Stimulated activated CD8-positive, alpha-beta memory T cell treated with anti-CD3 and anti-CD28 coated beads, Interleukin-7, amount 100 ng/mL, for 1 hour (primary cell): ENCODE measurements at regions not wholly inside any gene's neighbourhood (a gene's known extent, or its start where the extent isn't known, plus 50 kb on each side); places are given as distances from the start of the nearest gene placed in this dataset.

ENCODE experiments used
- DNase-seq, 2 donors: peaks; one replicate each; pipeline ENCODE4 v3.0.0-alpha.2; 2020; ENCODE audit warnings: low read depth in 2 of 2

DNA sequence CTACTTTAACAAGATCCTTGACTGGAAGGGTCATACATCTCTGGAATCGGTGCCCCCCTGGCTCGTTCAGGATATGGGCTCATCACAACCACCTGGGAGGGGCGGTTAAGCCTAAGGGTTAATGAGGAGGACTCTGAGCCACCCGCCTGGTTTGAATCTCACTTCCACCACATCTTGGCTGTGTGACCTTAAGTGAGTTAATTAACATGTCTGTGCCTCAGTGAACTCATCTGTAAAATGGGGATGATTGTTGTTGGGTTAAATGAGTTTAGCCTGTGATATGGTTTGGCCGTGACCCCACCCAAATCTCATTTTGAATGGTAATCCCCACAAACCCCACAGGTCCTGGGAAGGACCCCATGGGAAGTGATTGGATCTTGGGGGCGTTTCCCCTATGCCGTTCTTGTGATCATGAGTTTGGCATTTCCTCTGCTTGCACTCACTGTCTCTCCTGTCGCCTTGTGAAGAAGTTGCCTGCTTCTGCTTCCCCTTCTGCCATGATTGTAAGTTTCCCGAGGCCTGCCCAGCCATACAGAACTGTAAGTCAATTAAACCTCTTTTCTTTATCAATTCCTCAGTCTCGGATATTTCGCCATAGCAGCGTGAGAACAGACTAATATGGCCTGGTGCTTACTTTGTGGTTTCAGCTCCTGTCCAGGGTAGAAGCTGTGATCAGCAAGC lies 214.0 kb upstream of the CIBAR2 start:
- DNase-seq, result no peak

DNA sequence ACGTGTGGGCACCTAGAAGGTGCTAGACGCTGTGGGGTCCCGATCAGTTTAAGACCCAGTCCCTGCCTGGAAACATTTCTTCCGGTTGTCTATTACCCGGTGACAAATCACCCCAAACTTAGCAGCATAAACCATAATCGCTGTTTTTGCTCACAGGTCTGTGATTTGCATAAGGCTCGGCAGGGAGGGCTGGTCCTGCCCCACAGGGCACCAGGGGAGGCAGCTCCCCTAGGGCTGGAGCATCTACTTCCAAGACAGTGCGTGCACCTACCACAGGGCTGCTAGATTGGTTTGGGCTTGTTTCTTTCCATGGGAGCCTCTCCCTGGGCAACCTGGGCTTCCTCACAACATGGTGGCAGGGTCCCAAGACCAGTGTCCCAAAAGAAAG lies 214.5 kb upstream of the CIBAR2 start:
- DNase-seq, result no peak

DNA sequence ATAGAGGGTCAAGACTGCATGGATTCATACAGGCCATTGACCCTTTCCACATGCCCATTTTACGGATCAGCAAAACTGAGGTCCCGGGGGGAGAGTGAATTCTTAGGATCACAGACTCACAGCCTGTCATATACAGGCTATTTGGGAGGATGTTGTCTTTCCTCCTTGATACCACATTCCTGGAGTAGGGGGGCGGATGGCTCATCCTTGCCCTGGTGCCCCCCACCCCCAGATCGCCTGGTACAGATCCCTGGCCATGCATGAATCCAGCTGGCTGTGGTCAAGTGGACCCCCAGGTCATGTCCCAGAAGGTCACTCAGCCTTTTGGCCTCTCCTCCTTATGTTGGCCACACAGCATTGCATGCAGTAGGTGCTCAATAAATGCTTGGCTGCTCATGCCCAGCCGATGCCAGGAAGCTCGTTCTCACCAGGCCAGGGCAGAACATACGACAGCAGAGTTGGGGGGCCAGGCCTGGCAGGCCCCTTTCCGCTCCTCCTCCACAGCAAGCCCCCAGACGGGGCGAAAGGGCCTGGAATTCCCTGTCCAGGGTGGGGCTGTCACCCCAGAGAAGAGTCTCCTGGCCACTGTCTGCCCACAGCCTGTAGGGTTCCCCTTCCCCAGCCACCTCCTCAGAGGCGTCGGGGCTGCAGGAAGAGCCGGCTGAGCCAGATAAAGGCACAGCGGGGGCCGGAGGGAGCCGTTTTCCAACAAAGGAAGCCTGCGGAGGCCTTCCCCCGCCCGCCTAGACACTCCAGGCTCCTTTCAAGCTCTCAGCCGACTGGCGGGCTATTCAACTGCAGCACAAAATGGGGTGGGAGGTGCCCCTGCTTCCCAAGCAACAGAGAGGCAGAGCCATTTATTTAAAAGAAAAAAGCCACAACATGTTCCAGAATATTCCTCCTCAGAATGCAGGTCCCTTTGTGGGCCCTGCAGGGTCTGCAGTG lies 215.7 kb upstream of the CIBAR2 start:
- no peak for DNase-seq

DNA sequence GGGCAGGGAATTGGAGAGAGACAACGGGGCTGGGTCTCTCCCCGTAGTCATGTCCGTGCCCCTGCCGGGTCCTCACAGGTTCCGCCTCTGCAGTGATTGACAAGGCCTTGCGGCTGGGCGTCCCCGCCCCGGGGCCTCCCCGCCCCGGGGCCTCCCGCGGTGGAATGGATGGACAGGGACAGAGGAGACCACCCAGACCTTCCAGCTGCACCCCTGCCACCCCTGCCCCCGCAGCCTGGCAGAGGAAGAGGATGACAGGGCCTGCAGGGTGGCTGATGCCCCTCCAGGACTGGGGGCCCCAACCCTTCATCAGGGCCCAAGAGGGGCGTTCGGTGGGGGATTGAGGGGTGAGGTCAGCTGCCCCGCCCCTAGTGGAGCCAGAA lies 216.4 kb upstream of the CIBAR2 start:
- no peak for DNase-seq

DNA sequence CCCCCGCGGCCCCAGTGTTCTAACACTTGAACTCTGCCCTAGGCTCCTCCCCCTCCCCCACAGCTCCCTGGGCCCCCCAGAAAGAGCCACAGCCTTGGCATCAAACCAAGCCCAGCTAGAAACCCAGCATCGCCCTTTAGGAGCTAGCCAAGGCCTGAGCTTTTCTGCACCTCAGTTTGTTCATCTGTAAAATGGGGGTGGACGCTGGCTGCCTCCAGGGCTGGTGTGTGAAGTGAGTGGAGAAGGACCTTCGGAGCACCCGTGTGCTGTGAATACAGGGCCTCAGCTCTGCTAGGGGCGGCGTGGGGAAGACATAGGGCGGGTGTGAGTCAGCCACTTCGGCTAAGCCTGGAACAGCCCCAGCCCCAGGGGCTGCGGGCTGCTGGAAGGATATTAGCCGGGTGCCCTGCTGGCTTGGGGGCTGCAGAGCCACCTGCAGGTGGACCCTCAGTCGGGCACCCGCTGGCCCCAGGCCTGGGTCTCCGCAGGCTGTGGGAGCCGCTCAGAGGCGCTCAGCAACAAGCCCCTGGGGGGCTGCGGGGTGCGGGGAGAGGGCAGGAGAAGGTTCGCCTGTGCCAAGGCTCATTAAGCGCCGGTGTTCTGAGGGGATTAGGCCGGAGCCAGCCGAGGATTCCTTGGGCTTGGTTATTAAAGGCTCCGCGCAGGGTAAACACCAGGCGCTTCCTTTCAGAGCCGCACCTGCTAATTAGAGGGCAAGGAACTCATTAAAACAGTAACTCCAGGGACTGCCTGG lies 217.0 kb upstream of the CIBAR2 start:
- DNase-seq, result no peak

DNA sequence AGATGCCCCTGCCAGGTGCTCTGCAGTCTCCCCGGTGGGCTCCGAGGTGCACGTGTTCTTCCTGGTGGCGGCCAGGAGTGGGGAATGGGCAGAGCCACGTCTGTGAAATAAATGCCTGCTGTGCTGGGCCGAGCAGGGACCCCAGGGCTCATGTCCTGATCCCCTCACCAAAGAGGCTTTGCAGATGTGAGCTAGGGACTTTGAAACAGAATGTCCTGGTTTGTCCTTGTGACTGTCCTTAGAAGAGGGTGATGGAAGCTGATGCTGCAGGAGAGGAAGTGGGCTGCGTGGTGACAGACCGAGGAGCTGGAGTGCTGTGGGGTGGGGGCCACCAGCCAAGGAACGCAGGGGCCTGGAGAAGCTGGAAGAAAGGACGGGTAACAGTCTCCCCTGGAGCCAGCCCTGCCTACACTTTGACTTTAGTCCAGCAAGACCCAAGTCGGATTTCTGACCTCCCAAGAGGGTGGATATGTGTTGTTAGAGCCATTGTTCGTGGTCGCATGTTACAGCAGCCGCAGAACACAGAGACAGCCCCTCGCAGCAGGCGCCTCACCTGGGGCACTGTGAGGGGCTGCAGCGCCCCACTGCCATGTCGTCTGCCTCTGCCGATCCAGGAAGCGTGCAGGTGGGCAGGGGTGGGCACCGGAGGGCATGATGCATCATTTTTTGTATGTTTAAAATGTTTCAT lies 217.9 kb upstream of the CIBAR2 start:
- DNase-seq, result no peak

DNA sequence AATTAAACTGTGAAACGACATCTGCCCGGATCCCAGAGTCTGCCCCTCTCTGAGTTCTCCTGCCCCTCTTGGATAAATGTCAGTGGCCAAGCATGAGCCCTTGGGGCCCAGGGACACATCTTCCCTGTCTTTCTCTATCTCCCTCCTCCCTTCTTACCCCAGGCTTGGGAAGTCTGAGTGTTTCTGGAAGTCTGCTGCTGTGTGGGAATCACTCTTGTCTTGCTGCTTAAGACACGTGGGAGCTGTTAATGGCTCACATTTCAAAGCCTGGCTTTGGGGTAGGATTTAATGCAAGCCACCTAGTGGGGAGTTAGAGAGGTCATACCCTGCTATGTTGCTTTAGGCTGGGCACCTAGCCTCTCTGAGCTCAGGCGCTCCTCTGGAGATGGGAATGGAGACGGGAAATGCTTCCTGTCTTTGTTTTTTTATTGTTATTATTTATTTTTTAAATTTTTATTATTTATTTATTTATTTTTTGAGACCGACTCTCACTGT lies 218.5 kb upstream of the CIBAR2 start:
- no peak for DNase-seq

DNA sequence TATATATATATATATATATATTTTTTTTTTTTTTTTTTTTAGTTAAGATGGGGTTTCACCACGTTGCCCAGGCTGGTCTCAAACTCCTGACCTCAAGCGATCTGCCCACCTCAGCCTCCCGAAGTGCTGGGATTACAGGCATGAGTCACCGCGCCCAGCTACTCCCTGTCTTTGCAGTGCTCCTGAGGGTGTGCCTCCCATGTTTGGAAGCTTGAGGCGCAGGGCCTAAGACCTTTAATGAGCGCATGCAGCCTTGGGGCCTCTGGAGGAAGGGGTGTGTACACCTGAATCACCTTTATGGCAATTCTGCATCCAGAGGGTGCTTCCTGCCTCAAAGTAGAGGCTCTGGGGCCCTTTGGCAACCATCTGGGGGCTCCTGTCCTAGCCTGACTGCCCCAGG lies 219.4 kb upstream of the CIBAR2 start:
- DNase-seq, result no peak

DNA sequence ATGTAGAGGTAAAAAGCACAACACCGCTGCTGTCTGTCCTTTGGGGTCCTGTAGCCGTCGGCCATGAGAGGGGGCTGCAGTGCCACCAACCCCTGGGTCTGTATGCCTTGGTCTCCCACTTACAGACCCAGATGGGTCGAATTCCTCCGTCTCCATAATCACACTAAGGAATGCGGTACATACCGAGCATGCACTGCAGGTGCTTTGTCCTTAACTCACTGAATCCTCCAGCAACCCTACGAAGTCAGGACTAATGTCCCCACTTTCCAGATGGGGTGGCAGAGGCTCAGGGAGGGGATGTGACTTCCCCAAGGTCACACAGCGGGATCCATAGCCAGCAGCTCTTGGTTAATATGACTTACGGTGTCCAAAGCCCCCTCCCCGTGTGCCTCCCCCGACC lies 219.9 kb upstream of the CIBAR2 start:
- DNase-seq, result no peak

DNA sequence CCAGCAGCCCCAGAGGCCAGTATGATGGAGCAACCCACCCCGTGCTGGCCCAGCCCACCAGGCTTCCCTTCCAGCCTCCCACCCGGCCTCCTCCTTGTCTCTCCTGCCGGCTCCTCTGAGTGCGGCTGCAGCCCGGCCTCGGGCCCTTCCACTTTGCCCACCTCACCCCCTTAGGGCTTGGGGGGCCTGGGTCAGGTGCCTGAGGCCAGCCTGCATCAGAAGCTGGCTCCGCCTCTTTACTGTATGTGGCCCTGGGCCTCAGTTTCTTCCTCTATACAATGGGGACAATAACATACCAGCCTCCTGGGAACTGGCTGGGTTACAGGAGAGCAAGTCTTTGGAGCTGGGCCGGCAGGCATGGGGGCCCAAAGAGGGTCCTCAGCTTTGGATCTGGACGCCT lies 221.1 kb upstream of the CIBAR2 start:
- DNase-seq, result no peak

DNA sequence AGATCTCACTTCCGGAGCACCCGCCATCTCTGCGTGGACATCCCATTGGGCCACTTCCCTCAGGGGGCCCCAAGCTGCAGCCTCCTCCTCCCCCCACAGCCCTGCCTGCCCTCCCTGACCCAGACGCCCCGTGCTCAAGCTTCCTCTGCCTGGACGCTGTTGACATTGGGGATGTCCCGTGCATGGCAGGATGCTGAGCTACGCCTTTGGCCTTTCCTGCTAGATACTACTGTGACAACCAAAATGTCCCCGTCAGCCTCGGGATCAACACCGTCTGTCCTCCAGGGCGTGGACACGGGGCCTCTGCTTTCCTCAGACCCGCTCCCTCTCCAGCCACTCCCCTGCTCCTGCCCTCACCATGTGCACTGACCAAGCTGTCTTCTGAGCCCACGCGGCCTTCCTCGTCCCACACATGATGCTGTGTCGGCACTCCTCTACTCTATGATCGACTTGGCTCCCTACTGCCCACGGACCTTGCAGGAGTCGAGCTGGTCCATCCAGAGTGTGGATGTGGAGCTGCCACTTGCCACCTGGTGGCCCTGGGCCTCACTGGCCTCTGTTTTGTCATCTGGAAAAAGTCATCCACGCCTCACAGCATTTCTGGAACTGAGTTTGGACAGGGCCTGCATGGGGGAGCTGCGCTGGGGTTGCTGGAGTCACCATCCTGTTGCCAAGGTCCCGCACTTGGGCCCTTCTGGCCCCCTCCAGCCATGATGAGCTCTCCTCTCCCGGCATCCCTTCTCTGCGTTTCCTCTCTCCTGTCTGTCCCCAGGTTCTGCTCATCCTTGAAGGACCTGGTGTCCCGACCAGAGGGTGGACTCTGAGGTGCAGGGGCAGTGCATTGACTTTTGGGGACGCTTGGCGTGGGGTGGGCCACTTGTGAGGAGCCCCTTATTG lies 221.7 kb upstream of the CIBAR2 start:
- DNase-seq, result no peak

DNA sequence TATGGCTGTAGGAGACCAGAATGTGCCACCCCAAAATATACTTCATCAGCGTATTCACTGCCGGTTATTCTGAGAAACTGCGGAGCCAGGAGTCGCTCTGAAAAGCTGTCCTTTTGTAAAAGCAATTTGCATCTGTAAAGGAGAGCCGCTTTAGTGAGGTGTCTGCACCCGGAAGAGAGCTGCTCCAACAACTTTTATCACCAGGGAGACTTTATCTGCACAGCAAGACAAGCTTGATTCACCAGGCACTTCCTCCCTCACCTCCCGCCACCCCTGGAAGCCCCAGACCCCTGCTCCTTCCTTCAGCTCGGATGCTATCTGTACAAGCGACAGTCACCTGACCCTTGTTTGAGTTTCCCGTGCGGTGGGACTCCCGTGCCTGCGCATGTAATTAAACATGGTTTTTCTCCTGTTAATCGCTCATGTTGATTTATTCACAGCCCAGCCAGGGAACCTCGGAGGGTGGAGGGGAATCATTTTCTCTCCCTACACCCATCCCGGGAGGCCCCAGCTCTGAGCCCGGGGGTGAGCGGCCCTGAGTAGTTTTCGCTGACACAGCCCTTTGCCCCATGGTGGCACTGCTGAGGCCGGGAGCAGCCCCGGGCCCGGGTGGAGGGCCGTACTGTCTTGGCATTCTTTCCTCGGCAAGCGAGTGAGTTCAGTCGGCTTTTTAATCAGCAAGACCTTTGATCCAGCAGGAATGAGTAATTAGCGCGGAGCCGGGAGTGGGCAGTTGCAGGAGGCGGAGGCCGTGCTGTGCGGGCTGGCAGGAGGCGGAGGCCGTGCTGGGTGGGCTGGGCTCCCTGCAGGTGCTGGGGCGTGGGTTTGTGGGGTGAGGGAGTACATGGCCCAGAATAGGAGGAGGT lies 222.7 kb upstream of the CIBAR2 start:
- DNase-seq, result no peak

DNA sequence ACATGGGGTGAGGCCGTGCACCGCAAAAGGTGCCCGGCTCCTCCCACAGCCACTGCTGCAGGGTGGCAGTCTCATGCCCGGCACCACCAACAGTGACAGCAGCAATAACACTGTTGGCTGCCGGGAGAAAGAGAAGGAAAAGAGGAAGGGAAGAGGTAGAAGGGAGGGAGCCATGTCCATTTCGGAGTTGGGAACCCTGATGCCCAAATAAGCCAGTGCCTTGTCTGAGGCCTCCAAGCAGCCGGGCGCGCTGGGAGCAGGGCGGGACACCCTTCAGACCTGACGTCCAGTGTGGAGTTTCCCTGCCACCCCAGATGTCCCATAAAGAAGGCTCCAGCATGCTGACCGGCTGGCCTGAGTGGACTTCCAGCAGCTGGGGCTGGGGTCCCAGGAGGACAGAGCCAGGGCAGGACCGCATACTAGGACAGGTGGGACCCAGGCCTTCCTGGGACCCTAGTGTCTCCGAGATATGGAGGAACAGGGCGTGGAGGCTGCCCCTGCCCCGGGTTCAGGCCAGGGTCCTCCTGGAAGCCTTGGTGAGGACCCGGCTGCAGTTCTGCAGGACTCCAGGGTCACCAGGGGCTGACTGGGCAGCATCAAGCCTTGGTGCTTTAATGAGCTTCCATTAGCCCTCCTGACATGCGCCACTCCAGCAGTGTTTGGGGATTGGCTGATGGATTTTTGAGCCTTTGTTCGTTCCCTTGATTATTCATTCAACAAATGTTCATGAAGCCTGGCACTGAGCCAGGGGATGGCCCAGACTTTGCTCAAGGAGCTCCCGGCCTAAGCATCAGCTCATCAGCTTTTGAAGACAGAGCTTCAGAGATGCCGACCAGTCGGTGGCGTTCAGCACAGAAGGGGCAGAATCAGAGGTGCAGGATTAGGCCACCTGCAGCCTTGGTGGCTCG lies 223.6 kb upstream of the CIBAR2 start:
- no peak for DNase-seq

DNA sequence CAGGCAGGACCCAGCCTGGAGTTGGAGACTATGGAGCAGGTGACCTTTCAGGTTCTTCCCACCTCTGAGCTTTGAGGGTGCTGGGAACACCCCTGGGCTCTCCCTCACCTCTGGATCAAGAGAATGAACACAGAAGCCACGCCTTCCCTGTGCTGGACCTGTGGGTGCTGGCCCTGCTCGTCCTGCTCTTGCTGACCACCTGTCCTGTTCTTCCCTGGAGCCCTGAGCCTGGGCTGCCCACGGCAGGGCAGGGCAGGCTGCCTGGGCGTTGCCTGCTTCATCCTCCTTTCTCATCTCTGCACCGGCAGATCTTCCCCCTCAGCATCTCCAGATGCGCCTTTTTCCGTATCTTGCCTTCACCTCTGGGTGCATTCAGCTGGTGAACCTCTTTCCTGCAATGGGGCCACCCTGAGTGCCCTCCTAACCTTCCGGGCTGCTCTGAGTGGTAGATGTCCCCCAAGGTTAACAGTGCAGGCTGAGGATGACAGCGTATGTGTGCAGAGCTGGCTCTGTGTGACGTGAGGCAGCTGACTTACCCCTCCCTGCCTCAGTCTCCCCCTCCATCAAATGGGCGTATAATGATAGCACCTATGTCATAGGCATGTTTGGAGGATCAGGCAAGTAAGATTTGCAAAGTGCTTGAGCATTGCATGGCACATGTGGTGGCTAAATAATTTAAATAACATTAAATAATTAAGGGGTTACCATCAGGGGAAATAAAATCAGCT lies 225.8 kb upstream of the CIBAR2 start:
- DNase-seq, result no peak

DNA sequence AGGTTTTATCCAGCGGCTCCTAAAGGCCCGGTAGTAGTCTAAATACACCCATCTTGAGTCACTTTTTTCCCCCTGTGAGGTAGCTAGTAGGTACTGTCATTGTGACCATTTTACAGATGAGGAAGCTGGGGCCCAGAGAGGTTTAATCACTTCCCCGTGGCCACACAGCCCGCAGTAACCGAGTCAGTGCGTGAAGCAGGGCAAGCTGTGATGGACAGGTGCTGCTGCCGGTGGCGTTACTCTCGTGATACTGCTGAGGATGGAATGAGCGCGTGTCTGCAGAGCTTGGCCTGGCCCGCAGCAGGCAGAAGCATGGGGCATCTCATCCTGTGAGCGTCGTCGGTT lies 226.3 kb upstream of the CIBAR2 start:
- DNase-seq, result no peak

DNA sequence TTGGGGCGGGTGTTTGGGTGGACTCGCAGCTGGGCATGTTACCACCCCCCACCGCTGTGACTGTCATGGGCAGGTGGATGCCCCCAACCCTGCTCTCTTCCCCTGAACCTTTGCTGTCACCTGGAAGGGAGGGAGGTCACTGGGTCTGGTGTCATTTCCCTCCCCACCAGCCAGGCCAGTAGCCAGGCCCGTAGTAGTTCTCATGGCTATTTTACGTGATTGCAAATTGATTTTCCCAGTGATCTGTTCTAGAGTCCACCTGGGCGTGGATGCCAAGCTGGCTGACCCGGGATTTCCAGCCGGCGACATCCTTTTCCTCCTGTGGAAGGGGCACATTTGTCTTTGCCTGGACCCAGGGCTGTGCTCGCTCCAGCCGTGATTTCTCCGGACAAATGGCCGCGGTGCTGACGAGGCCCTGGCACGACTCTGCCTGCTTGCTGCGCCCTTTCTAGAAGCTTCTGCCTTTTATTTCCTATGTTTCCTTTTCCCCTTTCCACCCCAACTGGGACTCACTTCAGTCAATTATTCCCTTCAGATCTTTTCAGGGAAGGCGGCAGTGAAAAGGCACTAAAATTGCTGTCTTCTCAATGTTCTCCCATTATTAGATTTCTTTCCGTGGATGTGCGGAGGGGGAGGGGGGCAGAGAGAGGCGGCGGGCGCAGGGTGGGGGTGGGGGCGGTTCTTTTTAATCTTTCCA lies 226.9 kb upstream of the CIBAR2 start:
- no peak for DNase-seq

DNA sequence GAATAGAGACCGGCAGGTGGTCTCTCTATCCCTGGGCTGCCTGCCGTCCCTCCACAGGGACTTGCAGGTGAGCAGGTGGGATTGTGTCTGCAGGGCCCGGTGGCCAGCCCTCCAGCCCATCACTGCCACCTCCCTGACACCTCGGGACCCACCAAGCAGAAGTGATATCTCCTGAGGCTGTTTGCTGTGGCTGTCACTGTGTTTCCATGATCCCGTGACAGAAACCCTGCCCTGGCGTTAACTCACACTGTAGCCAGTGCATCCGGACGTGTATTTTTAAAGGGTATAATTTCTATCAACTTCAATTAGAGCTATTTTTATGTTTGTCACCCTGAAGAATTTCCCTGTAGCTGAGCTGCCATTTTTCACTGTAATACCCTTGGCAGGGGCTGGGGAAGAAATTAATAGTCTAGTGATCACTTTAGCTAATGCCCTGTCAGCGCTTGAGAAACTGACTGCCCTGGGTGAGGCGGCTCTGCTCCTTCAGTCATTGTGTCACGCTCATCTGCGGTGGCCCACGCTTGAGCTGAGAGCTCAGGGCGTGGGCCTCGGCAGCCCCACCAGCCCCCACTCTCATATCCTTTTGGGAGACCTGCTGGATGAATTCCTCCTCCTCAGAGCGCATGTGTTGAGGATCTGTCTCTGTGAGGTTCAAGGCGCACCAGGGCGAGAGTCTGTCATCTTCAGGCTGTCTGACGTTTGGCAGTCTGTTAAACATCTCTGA lies 229.9 kb upstream of the CIBAR2 start:
- DNase-seq, result no peak
